Coronary artery (tissue), 2 donors: ENCODE measurements at regions not wholly inside any gene's neighbourhood (a gene's known extent, or its start where the extent isn't known, plus 50 kb on each side); places are given as distances from the start of the nearest gene placed in this dataset.
A peak's percentile ranks its signal among the peaks of the same experiment; 100 is the strongest.

Experiments
- DNase-seq: peaks from one replicate; pipeline ENCODE4 v3.0.0-alpha.2; 2017; ENCODE audit warnings: low spot score
- H3K27ac ChIP-seq, 2 donors: fragments of 200-600 bp; sonication (generic); one replicate each; pipeline ENCODE4 v1.5.1; 2016 to 2019
- H3K4me3 ChIP-seq: fragments of 200-600 bp; sonication (generic); 2 replicates; pipeline ENCODE4 v1.5.1; 2016; ENCODE audit warnings: mild to moderate bottlenecking, moderate library complexity
- TF ChIP-seq, protein P1 (sequence below): fragments of 200-600 bp; sonication (generic); IDR thresholded peaks from one replicate; pipeline ENCODE4 v1.5.1; 2019; ENCODE audit warnings: antibody characterized with exemption

DNA sequence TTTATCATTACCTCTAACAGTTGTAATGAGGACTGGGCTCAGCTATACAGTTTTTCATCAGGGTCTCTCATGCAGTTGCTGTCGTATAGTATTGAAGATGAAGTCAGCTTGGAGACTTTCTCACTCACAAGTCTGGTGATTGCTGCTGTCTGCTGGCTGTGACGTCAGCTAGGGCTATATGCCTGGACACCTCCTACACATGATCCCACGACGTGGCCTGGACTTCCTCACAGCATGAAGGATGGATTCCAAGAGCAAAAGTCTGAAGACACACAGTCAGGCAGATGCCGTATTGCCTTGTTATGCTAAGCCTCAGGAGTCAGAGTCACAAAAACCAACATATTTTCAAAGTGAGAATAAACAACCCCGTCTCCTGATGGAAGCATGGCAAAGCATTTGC lies 193.3 kb downstream of the LURAP1L start:
- no peak overlapping the region for H3K4me3 ChIP-seq
- no peak overlapping the region for H3K27ac ChIP-seq
- no peak for DNase-seq
- TF ChIP-seq, protein P1, sequence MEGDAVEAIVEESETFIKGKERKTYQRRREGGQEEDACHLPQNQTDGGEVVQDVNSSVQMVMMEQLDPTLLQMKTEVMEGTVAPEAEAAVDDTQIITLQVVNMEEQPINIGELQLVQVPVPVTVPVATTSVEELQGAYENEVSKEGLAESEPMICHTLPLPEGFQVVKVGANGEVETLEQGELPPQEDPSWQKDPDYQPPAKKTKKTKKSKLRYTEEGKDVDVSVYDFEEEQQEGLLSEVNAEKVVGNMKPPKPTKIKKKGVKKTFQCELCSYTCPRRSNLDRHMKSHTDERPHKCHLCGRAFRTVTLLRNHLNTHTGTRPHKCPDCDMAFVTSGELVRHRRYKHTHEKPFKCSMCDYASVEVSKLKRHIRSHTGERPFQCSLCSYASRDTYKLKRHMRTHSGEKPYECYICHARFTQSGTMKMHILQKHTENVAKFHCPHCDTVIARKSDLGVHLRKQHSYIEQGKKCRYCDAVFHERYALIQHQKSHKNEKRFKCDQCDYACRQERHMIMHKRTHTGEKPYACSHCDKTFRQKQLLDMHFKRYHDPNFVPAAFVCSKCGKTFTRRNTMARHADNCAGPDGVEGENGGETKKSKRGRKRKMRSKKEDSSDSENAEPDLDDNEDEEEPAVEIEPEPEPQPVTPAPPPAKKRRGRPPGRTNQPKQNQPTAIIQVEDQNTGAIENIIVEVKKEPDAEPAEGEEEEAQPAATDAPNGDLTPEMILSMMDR = no peak

DNA sequence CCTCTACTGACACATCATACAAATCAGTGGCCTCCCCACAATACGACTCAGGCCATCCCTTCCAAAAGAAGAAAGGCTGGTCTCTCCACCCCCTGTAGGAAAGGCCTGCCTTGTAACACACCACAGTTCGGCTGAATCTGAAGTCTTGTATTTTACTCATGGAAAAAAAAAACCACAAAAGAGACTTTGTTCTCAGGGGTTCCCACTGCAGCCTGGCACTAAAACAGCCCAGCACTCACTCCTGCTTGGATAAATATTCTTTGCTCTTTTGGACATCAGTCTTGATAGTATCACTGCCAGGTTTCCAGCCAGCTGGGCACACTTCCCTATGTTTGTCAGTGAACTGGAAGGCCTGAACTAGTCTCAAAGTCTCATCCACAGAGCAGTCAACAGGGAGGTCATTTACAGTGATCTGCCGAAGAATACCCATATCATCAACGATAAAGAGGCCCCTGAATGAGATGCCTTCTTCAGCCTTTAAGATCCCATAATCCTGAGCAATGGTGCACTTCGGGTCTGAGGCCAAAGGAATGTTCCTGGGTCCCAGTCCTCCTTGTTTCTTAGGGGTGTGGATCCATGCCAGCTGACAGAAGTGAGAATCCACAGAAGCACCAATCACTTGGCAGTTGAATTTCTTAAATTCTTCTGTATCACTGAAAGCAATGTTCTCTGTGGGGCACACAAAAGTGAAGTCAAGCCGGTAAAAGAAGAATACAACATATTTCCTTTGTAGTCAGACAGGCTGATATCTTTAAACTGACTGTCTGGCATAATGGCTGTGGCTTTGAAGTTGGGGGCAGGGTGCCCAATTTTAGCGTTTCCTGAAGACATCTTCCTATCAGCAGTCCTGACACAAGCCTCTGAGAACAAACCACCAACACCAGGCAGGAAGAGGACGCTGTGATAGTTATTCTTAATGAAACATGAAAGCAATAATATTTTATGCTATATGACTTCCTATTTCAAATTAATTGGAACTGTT lies 198.1 kb downstream of the LURAP1L start:
- TF ChIP-seq, protein P1 = no peak
- no peak for DNase-seq

DNA sequence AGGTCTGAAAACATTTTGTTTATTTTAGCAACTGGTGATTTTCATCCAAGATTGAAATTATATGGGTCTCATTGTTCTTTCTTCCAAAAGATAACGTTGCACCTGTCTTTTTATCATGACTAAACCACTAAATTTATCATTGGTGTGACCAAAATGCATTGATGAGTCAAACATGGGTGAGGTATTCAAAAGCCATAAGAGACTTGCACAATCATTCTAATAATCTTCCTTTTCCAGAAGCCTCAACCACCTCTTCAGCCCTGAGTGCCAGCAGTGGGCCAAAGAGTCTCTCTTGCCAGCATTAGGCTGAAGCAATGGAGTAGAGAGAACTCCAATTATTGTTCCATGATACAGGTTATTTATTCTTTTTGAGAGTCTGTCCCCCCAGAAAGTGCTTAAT lies 198.9 kb downstream of the LURAP1L start:
- TF ChIP-seq, protein P1 = no peak
- H3K27ac ChIP-seq = no peak overlapping the region
- DNase-seq = no peak

More for the DNA sequence above, 198.1 kb downstream of the LURAP1L start:
- H3K4me3 ChIP-seq = no peak overlapping the region
- H3K27ac ChIP-seq = peak overlapping the region in 1 of 2 donors; percentile 43

DNA sequence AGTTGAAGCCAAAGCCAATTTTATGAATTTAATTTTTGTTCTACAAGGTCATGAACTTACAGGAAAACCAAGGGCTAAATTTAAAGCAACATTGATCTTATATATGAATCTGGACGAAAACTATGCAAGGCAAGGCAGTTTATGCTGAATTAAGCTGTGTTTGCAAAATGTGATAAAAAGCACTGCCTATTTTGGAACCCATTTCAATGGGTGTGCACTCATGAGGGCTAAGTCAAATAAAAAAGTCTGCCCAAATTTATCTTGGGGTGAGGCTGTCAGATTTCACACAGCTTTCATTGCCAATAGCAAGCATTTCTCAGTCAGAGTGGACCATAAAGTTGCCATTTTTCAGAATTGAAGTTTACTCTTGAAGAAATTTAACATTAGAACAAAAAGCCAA lies 199.9 kb downstream of the LURAP1L start:
- no peak for DNase-seq
- TF ChIP-seq, protein P1 = no peak
- H3K4me3 ChIP-seq = no peak overlapping the region
- no peak overlapping the region for H3K27ac ChIP-seq

More for the DNA sequence above, 198.9 kb downstream of the LURAP1L start:
- H3K4me3 ChIP-seq = no peak overlapping the region

DNA sequence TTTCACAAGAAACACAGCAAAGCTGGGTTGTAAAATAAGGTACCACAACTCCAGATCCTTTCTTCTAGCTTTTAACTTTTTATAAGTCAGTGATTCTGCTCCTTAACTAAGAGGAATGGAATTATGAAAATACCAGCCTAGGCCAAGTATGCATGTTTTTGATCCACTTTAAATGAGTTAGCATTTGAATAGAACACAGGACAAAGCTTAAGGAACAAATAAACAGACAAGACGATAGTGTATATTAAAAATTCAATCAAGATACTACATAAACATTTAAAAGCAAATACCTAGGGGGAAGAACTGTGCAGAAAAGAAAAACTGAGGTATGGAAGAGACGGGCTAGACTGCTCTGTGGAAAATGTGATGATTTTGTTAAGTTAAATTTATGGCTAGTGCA lies 200.7 kb downstream of the LURAP1L start:
- TF ChIP-seq, protein P1 = no peak
- Histone ChIP-seq H3K4me3 (no peak overlapping the region), H3K27ac (no peak overlapping the region)
- DNase-seq = no peak

DNA sequence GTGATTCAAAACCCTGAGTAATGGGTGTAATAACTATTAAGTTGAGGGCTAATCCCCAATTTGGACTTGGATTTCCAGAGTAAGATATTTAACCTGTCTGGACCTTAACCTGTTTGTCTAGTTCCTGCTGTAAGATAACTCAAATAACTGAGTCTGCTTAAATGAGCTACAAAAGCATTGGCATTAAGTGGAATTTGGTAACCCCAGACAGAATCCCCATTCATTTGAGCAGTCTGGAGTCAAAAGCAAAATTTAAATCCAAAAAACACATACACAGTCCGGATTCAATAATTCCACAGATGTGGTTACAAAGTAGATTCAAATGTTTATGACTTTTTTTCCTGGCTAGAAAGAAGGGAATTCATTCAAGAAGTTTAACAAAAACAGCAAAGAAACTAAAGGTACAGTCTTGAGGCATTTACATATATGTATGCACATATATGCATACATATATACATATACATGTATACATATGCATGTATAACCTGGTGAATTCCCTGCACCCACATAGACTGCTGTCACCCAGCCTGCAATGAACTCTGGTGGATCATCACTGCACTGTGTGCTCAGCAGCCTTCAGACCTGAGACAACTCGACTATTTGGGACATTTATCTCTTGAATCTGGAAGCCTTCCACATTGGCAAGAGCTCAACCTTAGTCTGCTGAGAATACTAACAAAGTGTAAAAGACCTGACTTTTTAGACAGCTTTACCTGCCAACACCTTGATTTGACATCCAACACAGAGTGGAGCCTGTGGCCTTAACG lies 205.4 kb downstream of the LURAP1L start:
- TF ChIP-seq, protein P1 = no peak
- Histone ChIP-seq H3K4me3 (no peak overlapping the region), H3K27ac (no peak overlapping the region)
- no peak for DNase-seq
